Ishikawa (cell line): ENCODE measurements at regions not wholly inside any gene's neighbourhood (a gene's known extent, or its start where the extent isn't known, plus 50 kb on each side); places are given as distances from the start of the nearest gene placed in this dataset.

Experiments
- CEBPB ChIP-seq: IDR thresholded peaks from 2 replicates; pipeline ENCODE4 v1.6.1; 2012
- CREB1 ChIP-seq: IDR thresholded peaks from 2 replicates; pipeline ENCODE4 v1.6.1; 2012; ENCODE audit warnings: low read depth
- EGR1 ChIP-seq: IDR thresholded peaks from 2 replicates; pipeline ENCODE4 v1.6.1; 2012
- EP300 ChIP-seq: IDR thresholded peaks from 2 replicates; pipeline ENCODE4 v1.6.1; 2012; ENCODE audit warnings: borderline replicate concordance
- FOXM1 ChIP-seq: IDR thresholded peaks from 2 replicates; pipeline ENCODE4 v1.6.1; 2012; ENCODE audit warnings: low read depth, borderline replicate concordance
- NFIC ChIP-seq: IDR thresholded peaks from 2 replicates; pipeline ENCODE4 v1.6.1; 2012
- RAD21 ChIP-seq: IDR thresholded peaks from 2 replicates; pipeline ENCODE4 v1.6.1; 2012; ENCODE audit warnings: low read depth
- TAF1 ChIP-seq: IDR thresholded peaks from 2 replicates; pipeline ENCODE4 v1.6.1; 2012; ENCODE audit warnings: low read depth, mild to moderate bottlenecking
- TCF12 ChIP-seq: IDR thresholded peaks from 2 replicates; pipeline ENCODE4 v1.6.1; 2012; ENCODE audit warnings: low read depth
- TEAD4 ChIP-seq: IDR thresholded peaks from 2 replicates; pipeline ENCODE4 v1.6.1; 2012
- YY1 ChIP-seq: IDR thresholded peaks from 2 replicates; pipeline ENCODE4 v1.6.1; 2012; ENCODE audit warnings: low read depth
- ZBTB7A ChIP-seq: IDR thresholded peaks from 2 replicates; pipeline ENCODE4 v1.6.1; 2012; ENCODE audit warnings: low read depth
- TF ChIP-seq, protein P1 (sequence below): IDR thresholded peaks from 2 replicates; pipeline ENCODE4 v1.6.1; 2012; ENCODE audit warnings: low read depth, mild to moderate bottlenecking
- TF ChIP-seq, protein P2 (sequence below): IDR thresholded peaks from 2 replicates; pipeline ENCODE4 v1.6.1; 2012
- TF ChIP-seq, protein P3 (sequence below): IDR thresholded peaks from 2 replicates; pipeline ENCODE4 v1.6.1; 2012

DNA sequence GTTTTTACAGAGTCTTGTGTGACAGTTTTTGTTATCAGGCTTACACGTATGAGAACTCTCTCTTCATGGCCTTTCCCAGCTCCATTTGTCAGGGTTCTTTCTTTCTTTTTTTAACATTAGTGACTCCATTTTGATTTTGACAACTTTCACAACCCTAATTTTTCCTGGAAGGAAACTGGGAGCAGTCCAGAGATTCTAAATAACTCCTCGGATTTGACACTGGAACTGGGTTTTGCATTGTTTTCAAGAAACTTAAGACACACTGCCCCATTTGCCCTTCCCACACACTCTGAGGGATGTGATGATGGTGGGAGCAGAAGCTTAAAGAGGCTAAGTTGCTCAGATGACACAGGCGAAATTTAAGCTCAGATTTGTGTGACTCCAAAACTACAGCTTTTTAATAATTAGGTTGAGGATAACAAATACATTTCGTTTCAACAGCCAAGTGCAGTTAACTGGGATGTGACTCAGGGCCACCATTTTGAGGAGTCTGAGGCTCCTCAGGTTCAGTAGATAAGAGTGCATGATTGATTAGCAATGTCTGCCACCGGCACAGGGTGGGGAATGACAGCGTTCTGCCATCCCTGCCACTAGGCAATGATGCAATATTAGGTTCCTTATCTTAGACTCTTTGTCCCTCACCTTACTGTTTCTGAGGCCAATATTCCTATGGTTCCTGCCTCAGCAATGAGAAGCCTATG is 95.1 kb upstream of the ATP1A1 start:
- TF ChIP-seq TEAD4 (no peak), NFIC (no peak), YY1 (no peak), CREB1 (no peak), TAF1 (no peak), CEBPB (no peak), TCF12 (no peak), EP300 (no peak), ZBTB7A (no peak), RAD21 (no peak), FOXM1 (no peak), EGR1 (no peak)
- TF ChIP-seq, protein P1, sequence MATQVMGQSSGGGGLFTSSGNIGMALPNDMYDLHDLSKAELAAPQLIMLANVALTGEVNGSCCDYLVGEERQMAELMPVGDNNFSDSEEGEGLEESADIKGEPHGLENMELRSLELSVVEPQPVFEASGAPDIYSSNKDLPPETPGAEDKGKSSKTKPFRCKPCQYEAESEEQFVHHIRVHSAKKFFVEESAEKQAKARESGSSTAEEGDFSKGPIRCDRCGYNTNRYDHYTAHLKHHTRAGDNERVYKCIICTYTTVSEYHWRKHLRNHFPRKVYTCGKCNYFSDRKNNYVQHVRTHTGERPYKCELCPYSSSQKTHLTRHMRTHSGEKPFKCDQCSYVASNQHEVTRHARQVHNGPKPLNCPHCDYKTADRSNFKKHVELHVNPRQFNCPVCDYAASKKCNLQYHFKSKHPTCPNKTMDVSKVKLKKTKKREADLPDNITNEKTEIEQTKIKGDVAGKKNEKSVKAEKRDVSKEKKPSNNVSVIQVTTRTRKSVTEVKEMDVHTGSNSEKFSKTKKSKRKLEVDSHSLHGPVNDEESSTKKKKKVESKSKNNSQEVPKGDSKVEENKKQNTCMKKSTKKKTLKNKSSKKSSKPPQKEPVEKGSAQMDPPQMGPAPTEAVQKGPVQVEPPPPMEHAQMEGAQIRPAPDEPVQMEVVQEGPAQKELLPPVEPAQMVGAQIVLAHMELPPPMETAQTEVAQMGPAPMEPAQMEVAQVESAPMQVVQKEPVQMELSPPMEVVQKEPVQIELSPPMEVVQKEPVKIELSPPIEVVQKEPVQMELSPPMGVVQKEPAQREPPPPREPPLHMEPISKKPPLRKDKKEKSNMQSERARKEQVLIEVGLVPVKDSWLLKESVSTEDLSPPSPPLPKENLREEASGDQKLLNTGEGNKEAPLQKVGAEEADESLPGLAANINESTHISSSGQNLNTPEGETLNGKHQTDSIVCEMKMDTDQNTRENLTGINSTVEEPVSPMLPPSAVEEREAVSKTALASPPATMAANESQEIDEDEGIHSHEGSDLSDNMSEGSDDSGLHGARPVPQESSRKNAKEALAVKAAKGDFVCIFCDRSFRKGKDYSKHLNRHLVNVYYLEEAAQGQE, result no peak
- TF ChIP-seq, protein P2, sequence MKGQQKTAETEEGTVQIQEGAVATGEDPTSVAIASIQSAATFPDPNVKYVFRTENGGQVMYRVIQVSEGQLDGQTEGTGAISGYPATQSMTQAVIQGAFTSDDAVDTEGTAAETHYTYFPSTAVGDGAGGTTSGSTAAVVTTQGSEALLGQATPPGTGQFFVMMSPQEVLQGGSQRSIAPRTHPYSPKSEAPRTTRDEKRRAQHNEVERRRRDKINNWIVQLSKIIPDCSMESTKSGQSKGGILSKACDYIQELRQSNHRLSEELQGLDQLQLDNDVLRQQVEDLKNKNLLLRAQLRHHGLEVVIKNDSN, result no peak
- TF ChIP-seq, protein P3, sequence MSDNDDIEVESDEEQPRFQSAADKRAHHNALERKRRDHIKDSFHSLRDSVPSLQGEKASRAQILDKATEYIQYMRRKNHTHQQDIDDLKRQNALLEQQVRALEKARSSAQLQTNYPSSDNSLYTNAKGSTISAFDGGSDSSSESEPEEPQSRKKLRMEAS, result no peak

DNA sequence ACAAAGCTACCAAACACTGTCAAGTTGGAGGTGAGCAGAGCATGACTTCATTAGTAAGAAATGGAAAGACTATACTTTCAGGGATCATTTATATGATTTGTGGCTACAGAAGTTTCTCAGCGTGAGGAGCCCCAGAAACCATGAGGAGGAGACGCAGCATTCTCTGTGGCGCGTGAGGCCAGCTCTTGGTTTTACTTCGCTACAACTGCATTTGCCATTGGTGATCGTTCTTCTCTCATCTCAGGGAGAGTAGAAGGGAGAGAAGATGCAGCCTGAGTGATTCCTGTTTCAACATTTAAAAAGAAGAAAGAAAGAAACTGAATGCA is 94.5 kb upstream of the ATP1A1 start:
- no peak for TF ChIP-seq CEBPB
- TF ChIP-seq, protein P3, result no peak
- no peak for TF ChIP-seq ZBTB7A
- no peak for TF ChIP-seq CREB1
- TF ChIP-seq TEAD4, result no peak
- no peak for TF ChIP-seq EGR1
- TF ChIP-seq TCF12, result no peak
- no peak for TF ChIP-seq FOXM1
- TF ChIP-seq NFIC, result no peak
- no peak for TF ChIP-seq TAF1
- TF ChIP-seq, protein P2, result no peak
- TF ChIP-seq RAD21, result no peak
- TF ChIP-seq EP300, result no peak
- no peak for TF ChIP-seq YY1
- TF ChIP-seq, protein P1, result no peak

DNA sequence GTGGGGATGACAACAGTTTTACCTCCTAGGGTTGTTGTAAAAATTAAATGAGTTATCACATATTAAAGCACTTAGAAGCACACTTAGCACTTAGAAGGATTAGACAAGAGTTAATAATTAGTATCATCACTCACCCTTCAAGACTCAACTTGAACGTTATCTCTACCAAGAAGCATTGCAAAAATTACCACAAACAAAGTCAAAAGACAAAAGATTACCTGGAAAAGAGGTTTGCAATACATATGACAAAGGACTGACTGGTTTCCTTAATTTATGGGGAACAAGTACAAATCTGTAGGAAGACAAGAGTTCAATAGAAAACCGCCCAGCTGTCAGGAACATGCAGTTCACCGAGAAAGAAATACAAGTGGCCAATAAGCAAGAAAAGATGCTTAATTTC is 93.3 kb upstream of the ATP1A1 start:
- no peak for TF ChIP-seq EP300
- no peak for TF ChIP-seq FOXM1
- no peak for TF ChIP-seq EGR1
- TF ChIP-seq, protein P2, result no peak
- TF ChIP-seq TEAD4, result no peak
- TF ChIP-seq CEBPB, result no peak
- no peak for TF ChIP-seq ZBTB7A
- no peak for TF ChIP-seq TCF12
- no peak for TF ChIP-seq NFIC
- TF ChIP-seq, protein P3, result no peak
- TF ChIP-seq TAF1, result no peak
- TF ChIP-seq RAD21, result no peak
- TF ChIP-seq CREB1, result no peak

DNA sequence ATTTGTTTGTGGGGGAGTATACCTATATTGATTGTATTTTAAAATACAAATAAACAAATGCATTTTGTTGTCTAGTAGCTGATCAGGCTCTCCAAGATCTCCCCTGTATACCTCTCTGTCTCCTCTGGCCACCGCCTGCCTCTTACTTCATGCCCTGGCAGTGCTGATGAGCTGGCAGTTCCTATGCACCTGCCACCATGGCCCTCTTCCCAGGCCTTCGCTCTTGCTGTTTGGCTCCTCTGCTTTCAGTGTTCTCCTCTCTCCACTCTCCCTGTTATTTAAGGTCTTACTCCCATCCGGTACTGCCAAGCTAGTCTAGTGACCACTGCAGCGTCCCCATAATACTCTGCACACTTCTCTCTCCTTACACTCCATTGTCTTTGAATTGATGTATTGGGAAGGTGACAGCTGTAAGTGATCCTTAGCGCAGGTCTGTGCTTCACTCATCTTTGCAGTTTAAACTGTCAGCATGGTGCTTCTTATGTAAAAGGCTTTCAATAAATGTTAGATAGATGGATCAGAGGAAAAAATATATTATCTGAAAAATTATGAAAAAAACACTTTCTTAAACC is 88.1 kb upstream of the ATP1A1 start:
- TF ChIP-seq TCF12 (no peak), CREB1 (no peak), TEAD4 (no peak), NFIC (no peak)
- TF ChIP-seq, protein P3, result no peak
- TF ChIP-seq, protein P2, result no peak

DNA sequence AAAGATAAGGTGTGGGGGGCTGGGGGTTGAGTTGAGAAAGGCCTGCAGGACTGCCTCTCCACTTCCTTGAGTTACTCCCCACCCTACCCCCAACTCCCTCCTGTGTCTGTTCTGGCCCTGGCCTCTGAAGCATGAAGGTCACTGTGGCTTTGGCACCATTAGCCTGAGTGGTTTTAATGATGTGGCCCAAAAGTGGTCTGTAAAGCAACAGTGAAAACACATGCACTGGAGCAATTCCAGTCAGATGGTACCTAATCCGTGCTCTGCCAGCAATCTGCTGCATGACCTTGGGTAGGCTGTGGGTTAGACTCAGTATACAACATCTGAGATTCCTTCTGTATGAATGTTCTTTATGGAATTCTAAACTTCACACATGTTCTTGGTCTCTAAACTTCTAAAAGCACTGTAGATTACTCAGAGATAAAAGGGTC is 86.5 kb upstream of the ATP1A1 start:
- TF ChIP-seq TCF12 (no peak), FOXM1 (no peak), EP300 (no peak), TAF1 (no peak), RAD21 (no peak), NFIC (no peak), TEAD4 (no peak), CEBPB (no peak)
- TF ChIP-seq, protein P1, result no peak
